HEK293 (cell line): ENCODE measurements at regions not wholly inside any gene's neighbourhood (a gene's known extent, or its start where the extent isn't known, plus 50 kb on each side); places are given as distances from the start of the nearest gene placed in this dataset.

Experiments
- CTCF ChIA-PET: fragments of 350-600 bp; formaldehyde crosslinking; extraction: SDS; loops from one replicate; lab custom pipeline; 2021; ENCODE audit warnings: antibody characterized with exemption; lab: Yijun Ruan, JAX
- POLR2A ChIA-PET: fragments of 300-600 bp; formaldehyde crosslinking; extraction: SDS; loops from one replicate; lab custom pipeline; 2020; ENCODE audit warnings: antibody characterized with exemption, inconsistent platforms; lab: Yijun Ruan, JAX
- H3K27ac ChIP-seq: fragments of 200-500 bp; sonication (Bioruptor generic); 2 replicates; pipeline ENCODE4 v1.5.1; 2014; ENCODE audit warnings: low read depth, low read length, control low read depth, inconsistent platforms; ENCODE audit errors: extremely low read depth
- H3K36me3 ChIP-seq, 2 experiments: fragments of 200-500 bp in 1 of 2; sonication (Bioruptor generic) in 1 of 2; 1 replicate in 1 of 2; 2 replicates in 1 of 2; pipeline ENCODE4 v1.5.1; 2014 to 2017; ENCODE audit warnings: inconsistent platforms in 2 of 2, low read length in 2 of 2; ENCODE audit not compliant: control insufficient read depth in 2 of 2, insufficient read depth in 1 of 2
- H3K4me1 ChIP-seq: fragments of 200-500 bp; sonication (Bioruptor generic); 2 replicates; pipeline ENCODE4 v1.5.1; 2014; ENCODE audit warnings: mild to moderate bottlenecking, low read length, inconsistent platforms; ENCODE audit not compliant: control insufficient read depth, insufficient read depth
- H3K4me3 ChIP-seq: 2 replicates; pipeline ENCODE4 v1.5.1; 2011; ENCODE audit warnings: low read depth, mild to moderate bottlenecking, control low read depth, low read length, moderate library complexity
- H3K9me3 ChIP-seq: fragments of 200-500 bp; sonication (Bioruptor generic); 2 replicates; pipeline ENCODE4 v1.5.1; 2014; ENCODE audit warnings: low read depth, low read length, inconsistent platforms; ENCODE audit not compliant: control insufficient read depth, insufficient read depth
- EGR2 ChIP-seq: fragments of 450-650 bp; formaldehyde crosslinking; IDR thresholded peaks from 2 replicates; pipeline ENCODE4 v1.5.1; 2016; ENCODE audit warnings: low read depth, missing biosample characterization, missing genetic modification characterization
- IKZF3 ChIP-seq: fragments of 450-650 bp; IDR thresholded peaks from 2 replicates; pipeline ENCODE4 v1.5.0; 2018; ENCODE audit warnings: missing biosample characterization, mild to moderate bottlenecking, missing genetic modification characterization, moderate library complexity
- KLF8 ChIP-seq: fragments of 450-650 bp; formaldehyde crosslinking; IDR thresholded peaks from 2 replicates; pipeline ENCODE4 v1.5.1; 2016; ENCODE audit warnings: missing biosample characterization, missing genetic modification characterization
- OVOL3 ChIP-seq: fragments of 450-650 bp; formaldehyde crosslinking; IDR thresholded peaks from 2 replicates; pipeline ENCODE4 v1.5.1; 2016; ENCODE audit warnings: missing biosample characterization, missing genetic modification characterization
- SCRT1 ChIP-seq: fragments of 450-650 bp; formaldehyde crosslinking; IDR thresholded peaks from 2 replicates; pipeline ENCODE4 v1.5.1; 2016; ENCODE audit warnings: missing biosample characterization, missing genetic modification characterization, borderline replicate concordance
- WT1 ChIP-seq: fragments of 450-650 bp; formaldehyde crosslinking; IDR thresholded peaks from 2 replicates; pipeline ENCODE4 v1.5.1; 2016; ENCODE audit warnings: missing biosample characterization, missing genetic modification characterization
- ZBTB1 ChIP-seq: fragments of 450-650 bp; formaldehyde crosslinking; IDR thresholded peaks from 2 replicates; pipeline ENCODE4 v1.5.1; 2016; ENCODE audit warnings: missing biosample characterization, missing genetic modification characterization
- ZNF223 ChIP-seq: fragments of 450-650 bp; formaldehyde crosslinking; IDR thresholded peaks from 2 replicates; pipeline ENCODE4 v1.5.1; 2016; ENCODE audit warnings: missing biosample characterization, missing genetic modification characterization
- ZNF24 ChIP-seq: fragments of 450-650 bp; formaldehyde crosslinking; IDR thresholded peaks from 2 replicates; pipeline ENCODE4 v1.5.1; 2016; ENCODE audit warnings: missing biosample characterization, missing genetic modification characterization
- ZNF362 ChIP-seq: fragments of 450-650 bp; formaldehyde crosslinking; IDR thresholded peaks from 2 replicates; pipeline ENCODE4 v1.5.1; 2016; ENCODE audit warnings: missing biosample characterization, missing genetic modification characterization
- ZNF433 ChIP-seq: fragments of 450-650 bp; formaldehyde crosslinking; IDR thresholded peaks from 2 replicates; pipeline ENCODE4 v1.5.1; 2016; ENCODE audit warnings: missing biosample characterization, missing genetic modification characterization, low read depth
- ZNF544 ChIP-seq: fragments of 450-650 bp; formaldehyde crosslinking; IDR thresholded peaks from 2 replicates; pipeline ENCODE4 v1.5.0; 2017; ENCODE audit warnings: missing biosample characterization, missing genetic modification characterization
- ZNF548 ChIP-seq: fragments of 450-650 bp; formaldehyde crosslinking; IDR thresholded peaks from 2 replicates; pipeline ENCODE4 v1.5.1; 2016; ENCODE audit warnings: missing biosample characterization, missing genetic modification characterization
- TF ChIP-seq, protein P1 (sequence below): fragments of 450-650 bp; formaldehyde crosslinking; conservative IDR thresholded peaks from 2 replicates; pipeline ENCODE4 v1.5.1; 2016; ENCODE audit warnings: low read depth, missing biosample characterization, missing genetic modification characterization
- TF ChIP-seq, protein P2 (sequence below): fragments of 450-650 bp; formaldehyde crosslinking; IDR thresholded peaks from 2 replicates; pipeline ENCODE4 v1.5.1; 2016; ENCODE audit warnings: missing biosample characterization, missing genetic modification characterization

DNA sequence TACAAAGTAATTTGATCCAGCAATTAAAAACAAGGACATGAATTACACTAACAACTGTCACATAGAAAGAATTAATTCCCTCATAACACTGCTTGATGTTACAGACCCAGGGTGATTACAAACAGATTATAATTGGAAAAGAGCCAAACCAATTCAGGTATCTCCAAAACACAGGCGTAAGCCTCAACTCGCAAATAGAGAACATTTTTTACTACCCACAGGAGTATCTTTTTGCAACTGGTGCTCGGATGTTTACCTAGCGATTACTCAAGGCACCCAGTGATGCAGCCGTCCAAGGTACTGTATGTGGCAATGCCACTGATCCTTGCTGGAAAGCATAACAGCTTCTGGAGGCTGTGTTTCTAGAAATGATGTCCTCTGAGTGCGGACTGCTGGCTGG lies 386.1 kb upstream of the KIF2A start (continued):
- TF ChIP-seq ZNF362 (0 out of 2 replicates have a peak, but pooled peaks have one; percentile 28), ZNF24 (tag by site-specific recombination) (0 out of 2 replicates have a peak, but pooled peaks have one; percentile 36), KLF8 (tag by site-specific recombination) (no peak), SCRT1 (tag by site-specific recombination) (peak; percentile 77), ZBTB1 (tag by site-specific recombination) (no peak), OVOL3 (tag by site-specific recombination) (0 out of 2 replicates have a peak, but pooled peaks have one; percentile 31), ZNF223 (no peak), IKZF3 (tag by site-specific recombination) (peak; percentile 54), EGR2 (tag by site-specific recombination) (no peak), WT1 (0 out of 2 replicates have a peak, but pooled peaks have one; percentile 41)
- TF ChIP-seq, protein P1, sequence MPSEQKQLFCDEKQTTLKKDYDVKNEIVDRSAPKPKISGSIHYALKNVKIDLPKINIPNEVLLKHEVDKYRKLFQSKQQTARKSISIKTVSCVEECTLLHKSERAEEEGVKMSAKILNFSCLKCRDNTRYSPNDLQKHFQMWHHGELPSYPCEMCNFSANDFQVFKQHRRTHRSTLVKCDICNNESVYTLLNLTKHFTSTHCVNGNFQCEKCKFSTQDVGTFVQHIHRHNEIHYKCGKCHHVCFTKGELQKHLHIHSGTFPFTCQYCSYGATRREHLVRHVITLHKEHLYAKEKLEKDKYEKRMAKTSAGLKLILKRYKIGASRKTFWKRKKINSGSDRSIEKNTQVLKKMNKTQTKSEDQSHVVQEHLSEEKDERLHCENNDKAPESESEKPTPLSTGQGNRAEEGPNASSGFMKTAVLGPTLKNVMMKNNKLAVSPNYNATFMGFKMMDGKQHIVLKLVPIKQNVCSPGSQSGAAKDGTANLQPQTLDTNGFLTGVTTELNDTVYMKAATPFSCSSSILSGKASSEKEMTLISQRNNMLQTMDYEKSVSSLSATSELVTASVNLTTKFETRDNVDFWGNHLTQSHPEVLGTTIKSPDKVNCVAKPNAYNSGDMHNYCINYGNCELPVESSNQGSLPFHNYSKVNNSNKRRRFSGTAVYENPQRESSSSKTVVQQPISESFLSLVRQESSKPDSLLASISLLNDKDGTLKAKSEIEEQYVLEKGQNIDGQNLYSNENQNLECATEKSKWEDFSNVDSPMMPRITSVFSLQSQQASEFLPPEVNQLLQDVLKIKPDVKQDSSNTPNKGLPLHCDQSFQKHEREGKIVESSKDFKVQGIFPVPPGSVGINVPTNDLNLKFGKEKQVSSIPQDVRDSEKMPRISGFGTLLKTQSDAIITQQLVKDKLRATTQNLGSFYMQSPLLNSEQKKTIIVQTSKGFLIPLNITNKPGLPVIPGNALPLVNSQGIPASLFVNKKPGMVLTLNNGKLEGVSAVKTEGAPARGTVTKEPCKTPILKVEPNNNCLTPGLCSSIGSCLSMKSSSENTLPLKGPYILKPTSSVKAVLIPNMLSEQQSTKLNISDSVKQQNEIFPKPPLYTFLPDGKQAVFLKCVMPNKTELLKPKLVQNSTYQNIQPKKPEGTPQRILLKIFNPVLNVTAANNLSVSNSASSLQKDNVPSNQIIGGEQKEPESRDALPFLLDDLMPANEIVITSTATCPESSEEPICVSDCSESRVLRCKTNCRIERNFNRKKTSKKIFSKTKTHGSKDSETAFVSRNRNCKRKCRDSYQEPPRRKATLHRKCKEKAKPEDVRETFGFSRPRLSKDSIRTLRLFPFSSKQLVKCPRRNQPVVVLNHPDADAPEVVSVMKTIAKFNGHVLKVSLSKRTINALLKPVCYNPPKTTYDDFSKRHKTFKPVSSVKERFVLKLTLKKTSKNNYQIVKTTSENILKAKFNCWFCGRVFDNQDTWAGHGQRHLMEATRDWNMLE (tag by site-specific recombination), result peak; percentile 33; the same call in 1 of the 2 replicates
- TF ChIP-seq, protein P2, sequence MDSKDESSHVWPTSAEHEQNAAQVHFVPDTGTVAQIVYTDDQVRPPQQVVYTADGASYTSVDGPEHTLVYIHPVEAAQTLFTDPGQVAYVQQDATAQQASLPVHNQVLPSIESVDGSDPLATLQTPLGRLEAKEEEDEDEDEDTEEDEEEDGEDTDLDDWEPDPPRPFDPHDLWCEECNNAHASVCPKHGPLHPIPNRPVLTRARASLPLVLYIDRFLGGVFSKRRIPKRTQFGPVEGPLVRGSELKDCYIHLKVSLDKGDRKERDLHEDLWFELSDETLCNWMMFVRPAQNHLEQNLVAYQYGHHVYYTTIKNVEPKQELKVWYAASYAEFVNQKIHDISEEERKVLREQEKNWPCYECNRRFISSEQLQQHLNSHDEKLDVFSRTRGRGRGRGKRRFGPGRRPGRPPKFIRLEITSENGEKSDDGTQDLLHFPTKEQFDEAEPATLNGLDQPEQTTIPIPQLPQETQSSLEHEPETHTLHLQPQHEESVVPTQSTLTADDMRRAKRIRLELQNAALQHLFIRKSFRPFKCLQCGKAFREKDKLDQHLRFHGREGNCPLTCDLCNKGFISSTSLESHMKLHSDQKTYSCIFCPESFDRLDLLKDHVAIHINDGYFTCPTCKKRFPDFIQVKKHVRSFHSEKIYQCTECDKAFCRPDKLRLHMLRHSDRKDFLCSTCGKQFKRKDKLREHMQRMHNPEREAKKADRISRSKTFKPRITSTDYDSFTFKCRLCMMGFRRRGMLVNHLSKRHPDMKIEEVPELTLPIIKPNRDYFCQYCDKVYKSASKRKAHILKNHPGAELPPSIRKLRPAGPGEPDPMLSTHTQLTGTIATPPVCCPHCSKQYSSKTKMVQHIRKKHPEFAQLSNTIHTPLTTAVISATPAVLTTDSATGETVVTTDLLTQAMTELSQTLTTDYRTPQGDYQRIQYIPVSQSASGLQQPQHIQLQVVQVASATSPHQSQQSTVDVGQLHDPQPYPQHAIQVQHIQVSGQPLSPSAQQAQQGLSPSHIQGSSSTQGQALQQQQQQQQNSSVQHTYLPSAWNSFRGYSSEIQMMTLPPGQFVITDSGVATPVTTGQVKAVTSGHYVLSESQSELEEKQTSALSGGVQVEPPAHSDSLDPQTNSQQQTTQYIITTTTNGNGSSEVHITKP (tag by site-specific recombination), result 0 out of 2 replicates have a peak, but pooled peaks have one; percentile 36
- TF ChIP-seq, all 188 proteins: peak for 31

GRCh38 chr5:61924251-61924650 lies 381.8 kb upstream of the KIF2A start:
- Histone ChIP-seq H3K4me3 (no peak overlapping the region), H3K27ac (no peak overlapping the region), H3K9me3 (no peaks in the 10 kb centered on the region)
- no peak for TF ChIP-seq ZNF433
- no peak for TF ChIP-seq ZNF544 (tag by site-specific recombination)
- no peak for TF ChIP-seq ZNF548 (tag by site-specific recombination)
- TF ChIP-seq, all 188 proteins: peak for 0
- Histone ChIP-seq H3K4me1 (no peaks in the 10 kb centered on the region; the same call in 1 of the 2 replicates), H3K36me3 (no peaks in the 10 kb centered on the region)
- ChIA-PET POLR2A (no interaction called here), CTCF (no interaction called here)
